Subcutaneous abdominal adipose tissue (tissue), 5 donors: ENCODE measurements at regions not wholly inside any gene's neighbourhood (a gene's known extent, or its start where the extent isn't known, plus 50 kb on each side); places are given as distances from the start of the nearest gene placed in this dataset.

ENCODE experiments used
- H3K27ac ChIP-seq: one replicate; pipeline ENCODE4 v1.7.0; 2013; ENCODE audit warnings: low read depth, mild to moderate bottlenecking, inconsistent platforms, low read length, moderate library complexity
- H3K27me3 ChIP-seq, 5 donors: one replicate each; pipeline ENCODE4 v1.7.0; 2013; ENCODE audit warnings: low read length in 5 of 5, inconsistent platforms in 1 of 5; ENCODE audit not compliant: control insufficient read depth in 5 of 5, insufficient read depth in 4 of 5
- H3K36me3 ChIP-seq, 5 donors: one replicate each; pipeline ENCODE4 v1.7.0; 2013; ENCODE audit warnings: low read length in 5 of 5; ENCODE audit not compliant: control insufficient read depth in 5 of 5, insufficient read depth in 5 of 5
- H3K4me1 ChIP-seq, 5 donors: one replicate each; pipeline ENCODE4 v1.7.0; 2013; ENCODE audit warnings: low read length in 5 of 5, mild to moderate bottlenecking in 3 of 5, moderate library complexity in 1 of 5; ENCODE audit not compliant: control insufficient read depth in 5 of 5, insufficient read depth in 5 of 5
- H3K4me3 ChIP-seq, 5 donors: one replicate each; pipeline ENCODE4 v1.7.0; 2013; ENCODE audit warnings: low read length in 5 of 5, low read depth in 1 of 5
- H3K9ac ChIP-seq, 5 donors: one replicate each; pipeline ENCODE4 v1.7.0; 2013; ENCODE audit warnings: low read length in 5 of 5, mild to moderate bottlenecking in 4 of 5, moderate library complexity in 3 of 5
- H3K9me3 ChIP-seq, 5 donors: one replicate each; pipeline ENCODE4 v1.7.0; 2013; ENCODE audit warnings: low read length in 5 of 5; ENCODE audit not compliant: control insufficient read depth in 5 of 5
- donor health status: healthy.
- donor health status: healthy.
- donor health status: healthy.
- donor health status: healthy.
- donor health status: healthy.

- H3K27ac ChIP-seq = no peak overlapping the region
- H3K36me3 ChIP-seq = no peaks in the 10 kb centered on the region
- H3K9me3 ChIP-seq = peaks cover 0 to 3% (median 0%) of the 10 kb centered on the region in 5 donors
- no peak overlapping the region for H3K9ac ChIP-seq
- H3K4me3 ChIP-seq = no peak overlapping the region
- peaks cover 0 to 3% (median 0%) of the 10 kb centered on the region in 5 donors for H3K4me1 ChIP-seq
- H3K27me3 ChIP-seq = no peaks in the 10 kb centered on the region
Observed at GRCh38 chrX:20796450-20796849, 529.7 kb upstream of the RPS6KA3 start.

GRCh38 chrX:20789103-20789502 is 522.4 kb upstream of the RPS6KA3 start:
- no peak overlapping the region for H3K9ac ChIP-seq
- no peak overlapping the region for H3K27ac ChIP-seq
- no peaks in the 10 kb centered on the region for H3K9me3 ChIP-seq
- no peaks in the 10 kb centered on the region for H3K36me3 ChIP-seq
- H3K4me3 ChIP-seq = no peak overlapping the region
- H3K4me1 ChIP-seq = peaks cover 0 to 3% (median 0%) of the 10 kb centered on the region in 5 donors
- H3K27me3 ChIP-seq = peaks cover 0 to 2% (median 0%) of the 10 kb centered on the region in 5 donors

GRCh38 chrX:20767346-20767745 is 500.6 kb upstream of the RPS6KA3 start:
- peaks cover 0 to 9% (median 6%) of the 10 kb centered on the region in 5 donors for H3K9me3 ChIP-seq
- no peak overlapping the region for H3K9ac ChIP-seq
- H3K27me3 ChIP-seq = peaks cover 0 to 3% (median 0%) of the 10 kb centered on the region in 5 donors
- H3K36me3 ChIP-seq = no peaks in the 10 kb centered on the region
- no peak overlapping the region for H3K27ac ChIP-seq
- H3K4me3 ChIP-seq = no peak overlapping the region
- H3K4me1 ChIP-seq = no peaks in the 10 kb centered on the region

GRCh38 chrX:20756585-20756984 is 489.9 kb upstream of the RPS6KA3 start:
- no peak overlapping the region for H3K4me3 ChIP-seq

GRCh38 chrX:20753076-20753475 is 486.4 kb upstream of the RPS6KA3 start:
- H3K9me3 ChIP-seq = no peaks in the 10 kb centered on the region
- no peak overlapping the region for H3K4me3 ChIP-seq
- H3K36me3 ChIP-seq = no peaks in the 10 kb centered on the region
- no peaks in the 10 kb centered on the region for H3K4me1 ChIP-seq
- H3K27me3 ChIP-seq = peaks cover 0 to 7% (median 0%) of the 10 kb centered on the region in 5 donors
- H3K9ac ChIP-seq = no peak overlapping the region
- no peak overlapping the region for H3K27ac ChIP-seq

More at GRCh38 chrX:20756585-20756984, 489.9 kb upstream of the RPS6KA3 start:
- Histone ChIP-seq H3K4me1 (no peaks in the 10 kb centered on the region), H3K27ac (no peak overlapping the region), H3K27me3 (peaks cover 0 to 7% (median 0%) of the 10 kb centered on the region in 5 donors), H3K9ac (no peak overlapping the region), H3K9me3 (no peaks in the 10 kb centered on the region), H3K36me3 (no peaks in the 10 kb centered on the region)

GRCh38 chrX:20746690-20747089 is 480.0 kb upstream of the RPS6KA3 start:
- Histone ChIP-seq H3K27ac (no peak overlapping the region), H3K36me3 (no peaks in the 10 kb centered on the region), H3K9me3 (no peaks in the 10 kb centered on the region), H3K27me3 (peaks cover 0 to 2% (median 0%) of the 10 kb centered on the region in 5 donors), H3K4me1 (peaks cover 0 to 3% (median 0%) of the 10 kb centered on the region in 5 donors), H3K9ac (no peak overlapping the region), H3K4me3 (no peak overlapping the region)

- H3K36me3 ChIP-seq = no peaks in the 10 kb centered on the region
Observed at GRCh38 chrX:20743046-20743445, 476.3 kb upstream of the RPS6KA3 start.

GRCh38 chrX:20742106-20742505 is 475.4 kb upstream of the RPS6KA3 start:
- no peak overlapping the region for H3K27ac ChIP-seq

More at GRCh38 chrX:20743046-20743445, 476.3 kb upstream of the RPS6KA3 start:
- Histone ChIP-seq H3K4me3 (no peak overlapping the region), H3K9me3 (no peaks in the 10 kb centered on the region), H3K9ac (no peak overlapping the region), H3K27ac (no peak overlapping the region), H3K4me1 (peaks cover 0 to 3% (median 0%) of the 10 kb centered on the region in 5 donors), H3K27me3 (peaks cover 0 to 2% (median 0%) of the 10 kb centered on the region in 5 donors)

GRCh38 chrX:20740443-20740842 is 473.7 kb upstream of the RPS6KA3 start:
- Histone ChIP-seq H3K4me3 (no peak overlapping the region), H3K27ac (no peak overlapping the region), H3K9ac (no peak overlapping the region), H3K27me3 (peaks cover 0 to 2% (median 0%) of the 10 kb centered on the region in 5 donors), H3K4me1 (peaks cover 0 to 3% (median 0%) of the 10 kb centered on the region in 5 donors), H3K9me3 (no peaks in the 10 kb centered on the region), H3K36me3 (no peaks in the 10 kb centered on the region)

More at GRCh38 chrX:20742106-20742505, 475.4 kb upstream of the RPS6KA3 start:
- Histone ChIP-seq H3K4me3 (no peak overlapping the region), H3K4me1 (peaks cover 0 to 3% (median 0%) of the 10 kb centered on the region in 5 donors), H3K9me3 (no peaks in the 10 kb centered on the region), H3K36me3 (no peaks in the 10 kb centered on the region), H3K9ac (no peak overlapping the region), H3K27me3 (peaks cover 0 to 2% (median 0%) of the 10 kb centered on the region in 5 donors)

- no peaks in the 10 kb centered on the region for H3K9me3 ChIP-seq
- no peaks in the 10 kb centered on the region for H3K36me3 ChIP-seq
Observed at GRCh38 chrX:20739038-20739745, 472.5 kb upstream of the RPS6KA3 start.

More at GRCh38 chrX:20739038-20739745, 472.5 kb upstream of the RPS6KA3 start:
- H3K4me3 ChIP-seq = no peak overlapping the region
- no peak overlapping the region for H3K9ac ChIP-seq
- peaks cover 0 to 2% (median 0%) of the 10 kb centered on the region in 5 donors for H3K27me3 ChIP-seq
- no peak overlapping the region for H3K27ac ChIP-seq
- H3K4me1 ChIP-seq = peaks cover 0 to 3% (median 0%) of the 10 kb centered on the region in 5 donors
